ENCODE measurements at regions not wholly inside any gene's neighbourhood (a gene's known extent, or its start where the extent isn't known, plus 50 kb on each side); places are given as distances from the start of the nearest gene placed in this dataset.
A peak's percentile ranks its signal among the peaks of the same experiment; 100 is the strongest.
"Not testable (repeated sequence)": the region's sequence is repeated elsewhere in the genome, so short reads cannot be mapped to it uniquely, and the experiment has no call there.

DNA sequence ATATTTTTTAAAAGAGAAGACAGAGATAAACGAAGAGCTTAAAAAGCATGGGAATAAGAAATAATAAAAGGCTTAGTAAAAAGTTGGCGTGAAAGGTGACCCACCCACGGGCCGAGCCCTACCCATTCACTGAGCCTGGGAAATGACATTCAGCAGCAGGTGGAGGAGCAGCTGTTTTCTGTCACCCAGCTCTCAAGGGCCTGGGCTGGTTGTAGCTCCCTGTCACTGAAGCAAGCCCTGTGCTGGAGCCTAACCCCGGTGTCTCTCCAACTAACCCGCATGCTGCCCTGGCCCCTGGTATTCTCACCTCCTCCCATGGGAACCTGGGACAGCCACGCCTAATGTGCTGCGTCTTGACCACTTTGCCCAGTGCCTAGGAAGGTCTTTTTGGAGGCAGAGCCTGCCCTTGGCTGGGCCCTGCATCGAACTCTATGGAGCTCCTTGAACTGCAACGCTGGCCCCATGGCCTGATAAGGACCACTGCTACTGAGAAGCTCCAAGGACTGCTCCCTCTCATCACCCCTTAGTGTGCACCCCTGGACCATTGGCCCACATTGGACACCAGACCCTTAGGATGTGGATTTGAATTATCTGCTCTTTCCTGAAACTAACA lies 68.8 kb upstream of the IYD start:
- no peak for DNase-seq (ENCODE audit: low spot score)

DNA sequence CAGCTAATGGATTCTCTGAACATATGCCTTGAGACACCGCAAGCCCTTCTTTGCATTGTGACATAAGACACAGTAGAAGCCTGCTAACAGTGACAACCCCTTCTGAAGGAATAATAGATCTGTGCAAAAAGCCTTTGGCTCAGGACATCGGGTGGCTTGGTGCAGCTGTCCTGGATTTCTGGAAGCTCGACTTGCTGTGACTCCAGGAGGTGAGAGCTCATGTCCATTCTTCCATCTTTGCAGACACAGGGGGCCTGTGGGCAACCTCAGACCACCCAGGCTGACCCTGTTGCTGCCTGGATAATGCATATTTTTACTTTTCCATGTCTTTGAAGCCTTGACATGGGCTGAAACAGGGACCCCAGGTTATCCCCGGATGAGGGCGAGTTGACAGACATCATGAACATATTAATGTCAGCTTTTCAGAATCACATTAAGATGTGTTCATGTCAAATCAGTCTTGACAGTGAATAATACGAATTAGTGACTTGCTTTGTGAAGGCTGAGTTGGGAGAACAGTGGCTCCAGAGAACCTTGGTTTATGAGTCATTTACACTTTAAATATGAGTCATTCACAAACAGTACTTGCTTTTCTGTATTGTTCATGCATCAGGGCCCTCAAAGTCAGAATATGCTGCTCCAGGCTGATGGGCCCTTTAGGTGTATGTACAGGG lies 66.8 kb upstream of the IYD start:
- peak; percentile 45 for DNase-seq (ENCODE audit: low spot score)

DNA sequence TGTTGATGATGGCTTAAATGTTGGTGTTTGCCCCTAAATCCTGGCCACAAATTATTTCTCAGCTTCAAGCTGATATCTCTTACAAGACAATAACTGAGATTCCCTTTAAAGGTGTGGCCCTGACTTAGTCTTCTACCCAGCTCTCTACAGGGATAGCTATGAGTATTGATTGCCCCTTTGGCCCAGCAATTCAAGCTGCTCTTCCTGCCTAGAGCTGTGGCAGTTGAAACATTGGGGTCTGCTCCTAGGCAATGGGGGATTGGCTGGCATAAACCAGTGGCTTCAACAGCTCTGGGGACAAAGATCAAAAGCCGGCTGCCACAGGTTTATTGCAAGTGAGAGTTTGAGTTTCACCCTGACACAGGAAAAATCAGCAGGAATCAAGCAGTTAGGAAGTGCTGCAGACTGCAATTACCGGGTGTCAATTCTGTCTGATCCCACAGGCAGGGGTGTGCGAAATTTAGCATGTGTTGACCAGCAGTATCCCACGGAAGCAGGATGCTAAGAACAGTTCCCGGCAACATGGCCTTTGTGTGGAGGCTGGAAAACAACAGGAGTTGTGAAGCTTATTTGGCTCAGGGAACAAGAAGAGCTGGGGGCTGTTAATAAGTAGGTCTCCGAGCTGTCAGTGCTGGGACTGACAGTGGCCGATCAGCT lies 66.2 kb upstream of the IYD start:
- DNase-seq (ENCODE audit: low spot score) = no peak

DNA sequence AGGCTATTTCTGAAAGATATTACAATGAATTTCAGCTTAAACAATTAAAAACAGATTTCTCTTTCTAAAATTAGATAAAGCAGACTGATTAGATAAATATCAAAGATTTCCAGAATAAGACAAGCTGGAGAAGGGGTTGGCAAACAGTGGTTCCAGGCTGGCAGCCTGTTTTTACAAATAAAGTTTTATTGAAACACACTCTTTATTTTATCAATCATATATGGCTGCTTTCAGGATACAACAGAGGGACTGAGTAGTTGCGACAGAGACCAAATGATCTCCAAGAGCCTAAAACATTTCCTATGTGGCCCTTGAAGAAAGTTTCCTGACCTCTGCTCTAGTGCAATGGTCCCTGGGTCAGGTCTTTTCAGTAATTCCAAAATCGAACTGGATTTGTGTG lies 65.6 kb upstream of the IYD start:
- DNase-seq (ENCODE audit: low spot score) = no peak

GRCh38 chr6:150304429-150304828 lies 64.4 kb upstream of the IYD start:
- DNase-seq (ENCODE audit: low spot score) = no peak

- DNase-seq (ENCODE audit: low spot score) = peak; percentile 36
Observed at GRCh38 chr6:150306290-150306689, 62.5 kb upstream of the IYD start.

GRCh38 chr6:150307520-150307919 lies 61.3 kb upstream of the IYD start:
- DNase-seq (ENCODE audit: low spot score) = no peak

- no peak for DNase-seq (ENCODE audit: low spot score)
Observed at GRCh38 chr6:150308812-150309645, 59.8 kb upstream of the IYD start.

GRCh38 chr6:150310539-150310938 lies 58.3 kb upstream of the IYD start:
- DNase-seq (ENCODE audit: low spot score) = no peak

- not testable (repeated sequence) for DNase-seq (ENCODE audit: low spot score)
Observed at GRCh38 chr6:150311149-150311944, 57.5 kb upstream of the IYD start.

GRCh38 chr6:150312395-150312794 lies 56.4 kb upstream of the IYD start:
- no peak for DNase-seq (ENCODE audit: low spot score)

DNA sequence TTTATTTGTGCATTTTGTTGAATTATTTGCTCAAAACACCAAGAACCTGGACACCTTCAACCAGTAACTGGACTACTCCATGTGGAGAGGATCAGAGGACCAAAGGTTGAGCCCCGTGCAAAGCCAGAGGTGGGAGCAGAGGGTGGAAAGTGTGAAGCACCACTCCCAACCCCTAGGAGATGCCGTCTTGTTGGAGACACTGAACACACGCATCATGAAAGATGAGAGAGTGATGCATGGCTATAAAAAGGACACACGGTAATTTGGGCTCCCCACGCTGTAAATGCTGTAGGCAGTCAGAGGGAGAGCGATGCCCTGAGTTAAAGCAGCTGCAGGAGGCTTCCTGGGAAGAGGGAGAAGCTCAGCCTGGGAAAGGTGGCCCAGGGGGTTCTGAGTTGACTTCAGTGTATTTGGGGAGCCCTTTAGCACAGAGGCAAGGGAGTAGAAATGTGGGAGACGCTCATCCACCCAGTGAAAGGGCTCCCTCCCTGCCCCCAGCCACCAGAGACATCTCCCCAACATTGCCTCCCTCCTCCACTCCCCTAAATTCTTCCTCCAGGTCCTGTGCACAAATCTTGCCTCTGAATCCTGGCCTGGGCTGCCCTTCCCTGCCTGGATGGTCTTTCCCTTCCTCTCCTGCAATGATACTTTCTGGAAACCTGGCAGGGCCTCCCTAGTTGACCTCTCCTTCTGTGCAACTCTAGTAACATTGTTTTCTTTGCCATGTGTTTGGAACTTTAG lies 55.8 kb upstream of the IYD start:
- no peak for DNase-seq (ENCODE audit: low spot score)

DNA sequence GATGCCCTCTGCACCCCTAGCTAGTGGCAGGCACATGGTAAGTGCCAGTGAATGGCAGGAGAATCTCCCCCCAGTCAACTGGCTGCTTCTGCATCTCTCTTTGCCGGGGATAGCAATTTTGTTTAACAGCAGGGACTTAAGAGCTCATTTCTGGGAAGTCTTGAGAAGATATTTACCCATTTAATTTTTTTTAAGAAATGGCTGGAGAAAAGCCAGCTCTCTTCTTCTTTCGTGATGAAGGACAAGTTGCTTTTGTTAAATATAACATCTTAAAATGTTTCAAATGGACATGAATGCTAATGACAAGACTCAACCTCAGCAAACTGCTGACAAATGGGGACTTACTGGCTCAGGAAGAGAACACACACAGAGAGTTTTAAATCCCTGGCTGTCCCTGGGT lies 55.0 kb upstream of the IYD start:
- no peak for DNase-seq (ENCODE audit: low spot score)

GRCh38 chr6:150314230-150315188 lies 54.3 kb upstream of the IYD start:
- DNase-seq (ENCODE audit: low spot score) = peak; percentile 38

- no peak for DNase-seq (ENCODE audit: low spot score)
Observed at GRCh38 chr6:150315626-150316025, 53.2 kb upstream of the IYD start.

DNA sequence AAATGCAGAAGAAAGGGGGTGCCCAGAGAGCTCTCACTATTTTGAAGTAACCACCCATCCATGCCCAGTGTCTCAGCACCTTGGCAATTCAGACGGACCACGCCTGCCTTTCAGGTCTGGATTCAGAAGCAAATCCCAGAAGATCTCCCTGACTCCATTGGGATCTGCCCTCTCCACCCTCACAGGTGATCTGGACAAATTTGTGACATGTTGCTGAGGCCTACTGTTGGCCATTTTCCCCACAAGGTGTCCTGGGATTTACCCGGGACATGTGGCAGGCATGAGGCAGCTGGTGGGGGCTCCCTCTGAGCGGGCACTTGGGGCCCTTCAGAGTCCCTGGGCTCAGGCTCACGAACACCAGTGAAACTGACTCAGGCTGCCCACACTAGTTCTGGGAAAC lies 51.9 kb upstream of the IYD start:
- no peak for DNase-seq (ENCODE audit: low spot score)
